ENCODE measurements at regions not wholly inside any gene's neighbourhood (a gene's known extent, or its start where the extent isn't known, plus 50 kb on each side); places are given as distances from the start of the nearest gene placed in this dataset.

- intact Hi-C loops (cut with micrococcal nuclease; ENCODE audit: unreplicated experiment) = no loop called here
- ChIA-PET POLR2A (interaction anchor here (0.6 kb wide), 2 partner anchors 8 to 21 kb away, joined by 3 to 5 read pairs; no protein-coding TSS in a partner anchor), CTCF (no interaction called here)
- Histone ChIP-seq H3K27ac (ENCODE audit: low read length) (no peak overlapping the region), H3K4me3 (ENCODE audit: low read depth in 2 of 2, low read length in 2 of 2) (no peak overlapping the region), H3K4me1 (ENCODE audit: control insufficient read depth, insufficient read depth, low read length) (no peaks in the 10 kb centered on the region), H3K36me3 (ENCODE audit: control insufficient read depth, insufficient read depth, low read length) (no peaks in the 10 kb centered on the region), H3K9me3 (ENCODE audit: control insufficient read depth, insufficient read depth, low read depth, low read length) (no peaks in the 10 kb centered on the region), H3K27me3 (ENCODE audit: control insufficient read depth, insufficient read depth, low read length) (no peaks in the 10 kb centered on the region)
- BruUV-seq (replicated peaks) = no TSS peak
- DNase-seq (ENCODE audit: low read depth, low spot score) = no peak
- no peak for ATAC-seq
- in situ Hi-C loops (cut with HindIII; ENCODE audit: low pct_unique_long_range_greater_than_20kb, low sequenced_read_pairs) = no loop called here
- TF ChIP-seq REST (IDR thresholded peaks at IDR 0.05; ENCODE audit: insufficient read depth in 1 of 2, low read depth in 2 of 2, low read length in 1 of 2) = no peak
- TF ChIP-seq POLR2AphosphoS5 (IDR thresholded peaks at IDR 0.05; ENCODE audit: low read depth, low read length) = no peak
- no peak for TF ChIP-seq SIN3A (IDR thresholded peaks at IDR 0.05; ENCODE audit: borderline replicate concordance, insufficient read depth, low read depth, low read length)
- no peak for TF ChIP-seq TCF7L2 (IDR thresholded peaks at IDR 0.05; ENCODE audit: low read depth, low read length)
- no peak for TF ChIP-seq CTCF (IDR thresholded peaks at IDR 0.05)
Observed at GRCh38 chr21:31570824-31571566, 88.5 kb upstream of the SOD1 start.

GRCh38 chr21:31566611-31567010, 92.9 kb upstream of the SOD1 start:
- Histone ChIP-seq H3K9me3 (ENCODE audit: control insufficient read depth, insufficient read depth, low read depth, low read length) (no peaks in the 10 kb centered on the region), H3K4me1 (ENCODE audit: control insufficient read depth, insufficient read depth, low read length) (no peaks in the 10 kb centered on the region), H3K27ac (ENCODE audit: low read length) (no peak overlapping the region), H3K36me3 (ENCODE audit: control insufficient read depth, insufficient read depth, low read length) (no peaks in the 10 kb centered on the region), H3K27me3 (ENCODE audit: control insufficient read depth, insufficient read depth, low read length) (no peaks in the 10 kb centered on the region), H3K4me3 (ENCODE audit: low read depth in 2 of 2, low read length in 2 of 2) (no peak overlapping the region)
- TF ChIP-seq POLR2AphosphoS5 (IDR thresholded peaks at IDR 0.05; ENCODE audit: low read depth, low read length) = no peak
- no peak for TF ChIP-seq CTCF (IDR thresholded peaks at IDR 0.05)
- no peak for TF ChIP-seq TCF7L2 (IDR thresholded peaks at IDR 0.05; ENCODE audit: low read depth, low read length)
- no peak for TF ChIP-seq SIN3A (IDR thresholded peaks at IDR 0.05; ENCODE audit: borderline replicate concordance, insufficient read depth, low read depth, low read length)
- TF ChIP-seq REST (IDR thresholded peaks at IDR 0.05; ENCODE audit: insufficient read depth in 1 of 2, low read depth in 2 of 2, low read length in 1 of 2) = no peak
- ATAC-seq = no peak
- in situ Hi-C loops (cut with HindIII; ENCODE audit: low pct_unique_long_range_greater_than_20kb, low sequenced_read_pairs) (no loop called here), intact Hi-C loops (cut with micrococcal nuclease; ENCODE audit: unreplicated experiment) (no loop called here)
- ChIA-PET POLR2A (no interaction called here), CTCF (interaction anchor here (0.7 kb wide), 1 partner anchor 12 kb away, joined by 8 read pairs; no protein-coding TSS in a partner anchor)
- DNase-seq (ENCODE audit: low read depth, low spot score) = no peak
- no TSS peak for BruUV-seq (replicated peaks)
